ENCODE measurements at regions not wholly inside any gene's neighbourhood (a gene's known extent, or its start where the extent isn't known, plus 50 kb on each side); places are given as distances from the start of the nearest gene placed in this dataset.

DNA sequence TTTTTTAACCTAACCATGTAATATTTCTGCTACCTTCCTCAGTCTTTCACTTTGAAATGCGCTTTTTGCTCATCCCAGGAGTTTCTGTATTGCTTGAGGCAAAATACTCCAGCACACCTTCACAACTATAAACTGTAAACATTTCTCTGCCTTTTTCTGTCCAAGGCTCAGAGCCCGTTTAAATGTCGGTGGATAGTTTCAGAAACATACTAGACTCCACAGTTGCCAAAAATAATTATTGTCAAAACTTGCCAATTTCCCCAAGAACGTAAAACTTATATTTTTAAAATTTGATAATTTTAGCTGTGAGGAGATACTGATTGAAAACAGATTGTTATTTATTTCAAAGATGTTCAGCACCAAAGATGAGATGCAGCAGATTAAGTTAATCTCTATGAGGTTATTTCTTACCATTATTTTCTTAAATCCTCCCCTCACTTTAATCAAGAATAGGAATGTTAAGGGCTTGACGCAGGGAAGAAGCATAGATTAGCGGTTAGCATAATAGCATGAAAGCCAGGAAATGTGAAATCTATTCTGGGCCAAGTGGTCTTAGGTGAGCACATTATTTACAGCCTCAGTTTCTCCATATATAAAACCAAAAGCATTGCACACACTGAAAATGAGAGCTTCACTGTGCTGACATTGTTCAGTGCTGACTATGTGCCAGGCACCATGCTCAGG, 91.5 kb upstream of the ESRRG start:
- DNase-seq (ENCODE audit: low spot score): no peak

DNA sequence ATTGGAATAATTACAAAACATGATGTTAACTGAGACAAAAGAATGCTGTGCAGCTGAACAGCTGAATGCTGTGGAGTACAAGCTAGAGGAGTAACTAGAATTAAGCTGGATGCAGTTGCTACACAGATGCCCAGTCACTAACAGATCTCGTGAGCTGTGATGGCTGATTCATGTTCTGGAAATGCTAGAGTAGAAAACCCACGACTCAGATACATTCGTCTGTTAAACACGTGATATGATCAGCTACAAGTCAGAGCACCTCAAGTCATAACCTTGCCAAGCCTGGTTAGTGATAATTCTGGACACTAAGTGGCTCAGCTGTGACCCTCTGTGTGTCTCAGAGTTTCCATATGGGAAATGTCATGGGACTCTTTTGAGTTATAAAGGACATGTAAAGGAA, 89.7 kb upstream of the ESRRG start:
- no peak for DNase-seq (ENCODE audit: low spot score)

- DNase-seq (ENCODE audit: low spot score): no peak
These were observed 86.4 kb upstream of the ESRRG start for GRCh38 chr1:216809649-216810048.

GRCh38 chr1:216807696-216808095, 84.5 kb upstream of the ESRRG start:
- DNase-seq (ENCODE audit: low spot score): no peak

DNA sequence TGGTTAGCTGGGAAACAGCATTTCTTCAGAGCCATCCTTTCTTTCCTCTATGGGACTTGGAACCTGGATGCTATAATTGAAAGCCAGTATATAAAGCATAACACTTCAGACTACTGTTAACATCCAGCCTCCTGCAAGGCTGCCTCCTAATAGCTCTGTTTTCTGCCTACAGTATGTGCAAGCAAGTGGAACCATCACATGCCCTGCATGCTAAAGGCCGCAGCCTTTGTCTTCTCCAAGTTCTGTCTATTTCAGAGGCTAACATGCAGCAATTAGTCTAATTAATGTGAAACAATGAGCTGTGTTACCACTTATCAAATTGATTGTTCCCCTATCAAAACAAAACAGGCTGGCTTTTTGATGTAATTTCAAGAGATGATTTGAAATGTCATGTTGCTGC, 82.7 kb upstream of the ESRRG start:
- no peak for DNase-seq (ENCODE audit: low spot score)

GRCh38 chr1:216805233-216805632, 82.0 kb upstream of the ESRRG start:
- no peak for DNase-seq (ENCODE audit: low spot score)

GRCh38 chr1:216804111-216804510, 80.9 kb upstream of the ESRRG start:
- DNase-seq (ENCODE audit: low spot score): no peak

GRCh38 chr1:216794586-216794985, 71.4 kb upstream of the ESRRG start:
- no peak for DNase-seq (ENCODE audit: low spot score)

- DNase-seq (ENCODE audit: low spot score): no peak
These were observed 70.7 kb upstream of the ESRRG start for GRCh38 chr1:216793973-216794372.

DNA sequence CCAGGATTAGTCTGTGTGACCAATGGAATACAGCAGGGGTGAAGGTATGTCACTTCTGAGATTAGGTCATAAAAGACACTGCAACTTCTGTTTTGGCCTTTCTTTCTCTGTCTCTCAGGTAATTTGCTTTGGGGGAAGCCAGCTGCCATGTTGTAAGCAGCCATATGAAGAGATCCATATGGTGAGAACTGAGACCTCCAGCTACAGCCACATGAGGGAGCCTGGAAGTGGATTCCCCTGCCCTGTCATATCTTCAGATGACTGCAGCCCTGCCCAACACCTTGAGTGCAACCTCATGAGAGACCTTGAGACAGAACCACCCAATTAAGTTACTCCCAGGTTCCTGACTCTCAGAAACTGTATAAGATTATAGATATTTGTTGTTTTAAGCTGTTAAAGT, 70.1 kb upstream of the ESRRG start:
- no peak for DNase-seq (ENCODE audit: low spot score)

GRCh38 chr1:216788671-216789070, 65.4 kb upstream of the ESRRG start:
- DNase-seq (ENCODE audit: low spot score): no peak

- no peak for DNase-seq (ENCODE audit: low spot score)
These were observed 62.5 kb upstream of the ESRRG start for GRCh38 chr1:216785737-216786136.

DNA sequence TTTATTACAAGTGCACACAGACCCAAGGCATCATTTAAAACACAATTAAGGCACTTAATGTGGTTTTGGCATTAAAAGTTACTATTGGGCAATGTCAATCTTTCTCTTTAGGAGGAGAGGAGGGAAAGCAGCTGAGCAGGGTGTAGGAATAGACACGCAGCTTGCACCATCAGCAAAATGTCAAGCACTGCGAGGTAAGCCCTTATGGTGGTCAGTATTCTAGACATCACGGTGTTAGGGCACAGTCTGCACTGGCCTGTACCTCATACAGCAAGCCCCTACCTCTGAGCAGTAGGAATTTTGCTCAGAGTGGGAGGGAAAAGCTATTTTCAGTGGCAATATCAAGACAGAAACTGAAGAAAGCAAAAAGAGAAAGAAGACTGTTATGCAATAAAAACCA, 62.0 kb upstream of the ESRRG start:
- DNase-seq (ENCODE audit: low spot score): no peak

- no peak for DNase-seq (ENCODE audit: low spot score)
These were observed 56.5 kb upstream of the ESRRG start for GRCh38 chr1:216779686-216780085.

GRCh38 chr1:216778737-216779136, 55.5 kb upstream of the ESRRG start:
- no peak for DNase-seq (ENCODE audit: low spot score)

- DNase-seq (ENCODE audit: low spot score): no peak
These were observed 53.9 kb upstream of the ESRRG start for GRCh38 chr1:216777148-216777547.
